ENCODE measurements at regions not wholly inside any gene's neighbourhood (a gene's known extent, or its start where the extent isn't known, plus 50 kb on each side); places are given as distances from the start of the nearest gene placed in this dataset.
A peak's percentile ranks its signal among the peaks of the same experiment; 100 is the strongest.

- H3K9me3 ChIP-seq (replicated peaks; ENCODE audit: control insufficient read depth, insufficient read depth, low read depth, low read length) = no peaks in the 10 kb centered on the region
These were observed 322.1 kb upstream of the TMPRSS15 start for GRCh38 chr21:18725653-18726052.

More at GRCh38 chr21:18725653-18726052, 322.1 kb upstream of the TMPRSS15 start:
- no peak overlapping the region for H2AFZ ChIP-seq (ENCODE audit: low read depth, low read length)
- peaks cover 14% of the 10 kb centered on the region for H3K79me2 ChIP-seq (ENCODE audit: control insufficient read depth, insufficient read depth, low read length)
- H4K20me1 ChIP-seq (replicated peaks; ENCODE audit: control insufficient read depth, insufficient read depth, low read length) = no peaks in the 10 kb centered on the region
- no peaks in the 10 kb centered on the region for H3K4me1 ChIP-seq (replicated peaks in 1 of 2; ENCODE audit: control insufficient read depth in 2 of 2, insufficient read depth in 2 of 2, low read length in 2 of 2)
- CTCF ChIA-PET (ENCODE audit: low intra/inter-chr PET ratio) = no interaction called here
- H3K27me3 ChIP-seq (ENCODE audit: control insufficient read depth in 2 of 2, insufficient read depth in 2 of 2, low read length in 2 of 2) = no peaks in the 10 kb centered on the region
- no peak for TF ChIP-seq L3MBTL2 (IDR thresholded peaks at IDR 0.05)
- 0 out of 6 replicates have a peak, but pooled peaks of 1 of the 3 experiments have one; percentile 11 for TF ChIP-seq CTCF (IDR thresholded peaks at IDR 0.05 in 2 of 3, conservative IDR thresholded peaks at IDR 0.05 in 1 of 3; ENCODE audit: insufficient read depth in 2 of 3, low read depth in 1 of 3, low read length in 3 of 3)
- no peak for TF ChIP-seq ZNF589 (CRISPR knock-in tag; IDR thresholded peaks at IDR 0.05; ENCODE audit: low read depth)
- no peak for TF ChIP-seq USF2 (CRISPR knock-in tag; IDR thresholded peaks at IDR 0.05)
- POLR2A ChIA-PET = no interaction called here
- DNase-seq (ENCODE audit: extremely low read depth in 1 of 4, low spot score in 3 of 4) (peak in 1 of 4 experiments; percentile 9), FAIRE-seq (no peak), ATAC-seq (peak; percentile 73)
- 50% methylated on average over 3 of the region's 3 CpGs for WGBS (ENCODE audit: insufficient coverage, low coverage, missing lambda C conversion rate)
- H3K4me2 ChIP-seq (ENCODE audit: insufficient read depth, low read length) = no peak overlapping the region
- H3K4me3 ChIP-seq = no peak overlapping the region
- H3K9me1 ChIP-seq (ENCODE audit: control insufficient read depth, insufficient read depth, low read length) = no peaks in the 10 kb centered on the region
- in situ Hi-C loops (cut with MboI) (no loop called here), intact Hi-C loops (cut with micrococcal nuclease) (no loop called here)
- no peaks in the 10 kb centered on the region for H3K36me3 ChIP-seq (ENCODE audit: control insufficient read depth, insufficient read depth, low read length)
- no TSS peak for BruUV-seq (replicated peaks)
- no peak overlapping the region for H3K9ac ChIP-seq (ENCODE audit: insufficient read depth in 1 of 2, low read depth in 2 of 2, low read length in 2 of 2)
- no peak overlapping the region for H3K27ac ChIP-seq (ENCODE audit: extremely low read depth, low read depth, low read length)

Data from K562 (cell line).